Glomerular visceral epithelial cell (primary cell): ENCODE measurements at regions not wholly inside any gene's neighbourhood (a gene's known extent, or its start where the extent isn't known, plus 50 kb on each side); places are given as distances from the start of the nearest gene placed in this dataset.
"Not testable (repeated sequence)": the region's sequence is repeated elsewhere in the genome, so short reads cannot be mapped to it uniquely, and the experiment has no call there.

ENCODE experiments used
- DNase-seq: peaks from one replicate; pipeline ENCODE4 v3.0.0-alpha.2; 2016; ENCODE audit errors: extremely low spot score

DNA sequence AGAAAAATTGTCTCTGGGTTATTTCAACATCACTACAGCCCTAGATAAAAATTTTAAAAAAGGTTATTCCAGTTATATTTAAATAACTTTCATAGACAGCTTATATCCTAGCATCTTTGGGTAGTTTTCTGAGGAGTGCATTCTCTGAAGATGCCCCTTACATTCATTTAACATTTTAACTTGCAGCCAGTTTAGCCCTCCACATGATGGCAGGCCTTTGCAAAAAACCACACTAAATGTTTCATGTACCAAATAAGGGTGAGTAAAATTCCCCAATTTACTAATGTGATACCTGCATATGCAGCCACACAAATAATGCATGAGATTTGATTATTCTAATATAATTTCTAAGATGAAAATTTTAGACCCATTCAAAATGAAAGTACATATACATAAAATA lies 108.4 kb upstream of the ZWINT start:
- DNase-seq: no peak

GRCh38 chr10:56466005-56466404 lies 104.9 kb upstream of the ZWINT start:
- DNase-seq: no peak

DNA sequence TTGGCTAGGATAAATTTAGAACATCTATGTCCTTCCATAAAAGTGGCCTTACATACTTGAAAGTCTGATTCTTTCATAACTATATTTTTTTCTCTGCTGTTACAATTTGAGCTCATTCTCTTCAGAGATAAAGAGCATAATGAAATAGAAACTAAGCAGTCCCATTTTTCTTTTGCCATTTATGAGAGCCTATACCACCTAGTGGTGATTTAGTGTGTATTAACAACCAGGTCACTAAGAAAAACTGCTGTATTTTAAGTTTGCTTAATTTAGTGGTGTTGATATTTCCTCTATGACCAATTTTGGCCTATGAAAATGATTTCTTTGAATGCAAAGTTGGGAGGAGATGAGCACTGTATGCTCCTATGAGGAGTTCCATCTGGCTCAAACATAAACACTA lies 88.7 kb upstream of the ZWINT start:
- DNase-seq: peak; percentile 4

GRCh38 chr10:56447613-56448012 lies 86.6 kb upstream of the ZWINT start:
- DNase-seq: not testable (repeated sequence)

DNA sequence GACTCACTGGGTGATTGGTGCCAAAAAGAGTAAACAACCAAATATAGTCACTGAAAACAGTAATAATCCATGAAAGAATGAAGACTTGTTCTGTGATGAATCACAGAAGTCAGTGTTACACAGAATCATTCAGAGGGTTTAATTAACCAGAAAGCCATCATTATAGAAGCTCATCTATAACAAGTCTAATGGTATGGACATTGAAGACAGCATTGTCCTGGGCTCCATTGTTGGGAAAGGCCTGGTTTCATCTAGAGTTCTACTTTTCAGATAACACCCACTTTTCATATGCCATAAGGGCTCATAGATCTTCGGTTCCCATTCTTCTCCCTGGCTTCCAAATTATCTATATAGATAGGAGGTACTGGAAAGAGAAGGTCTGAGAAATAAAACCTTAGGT lies 80.3 kb upstream of the ZWINT start:
- not testable (repeated sequence) for DNase-seq
